CD4-positive, alpha-beta T cell (primary cell): ENCODE measurements at regions not wholly inside any gene's neighbourhood (a gene's known extent, or its start where the extent isn't known, plus 50 kb on each side); places are given as distances from the start of the nearest gene placed in this dataset.

Experiments used
- ATAC-seq: fragments of 200-7000 bp; cut with Tn5 transposase; one replicate; pipeline ENCODE4 v1.10.0; 2022; ENCODE audit warnings: mild to moderate bottlenecking; ENCODE audit not compliant: poor library complexity
- CTCF ChIA-PET: fragments of 350-600 bp; sonication (Branson Sonifier 250); formaldehyde crosslinking; loops from one replicate; lab custom pipeline; 2021; ENCODE audit warnings: antibody characterized with exemption, inconsistent platforms; lab: Charles Lee
- POLR2A ChIA-PET: fragments of 350-600 bp; sonication (Branson Sonifier 250); formaldehyde crosslinking; loops from one replicate; lab custom pipeline; 2021; ENCODE audit warnings: antibody characterized with exemption, inconsistent platforms; lab: Charles Lee
- DNase-seq, 14 experiments: peaks; one replicate each; pipeline ENCODE4 v3.0.0-alpha.2; 2013 to 2020; ENCODE audit warnings: mixed read lengths in 2 of 14
- H3K27ac ChIP-seq, 2 donors: one replicate each; pipeline versions ENCODE4 v1.5.1 to v1.7.0; 2013; ENCODE audit warnings: low read length in 2 of 2, low read depth in 1 of 2, mild to moderate bottlenecking in 1 of 2
- H3K27me3 ChIP-seq, 2 experiments: 1 replicate in 1 of 2; 2 replicates in 1 of 2; pipeline versions ENCODE4 v1.6.1 to v1.7.0; 2013; ENCODE audit warnings: low read length in 2 of 2, control low read depth in 1 of 2, mild to moderate bottlenecking in 1 of 2, moderate library complexity in 1 of 2; ENCODE audit not compliant: insufficient read depth in 2 of 2, control insufficient read depth in 1 of 2
- H3K36me3 ChIP-seq: one replicate; pipeline ENCODE4 v1.6.1; 2013; ENCODE audit warnings: low read length, control low read depth; ENCODE audit not compliant: insufficient read depth
- H3K4me1 ChIP-seq: one replicate; pipeline ENCODE4 v1.6.1; 2013; ENCODE audit warnings: low read length, control low read depth; ENCODE audit not compliant: insufficient read depth
- H3K4me3 ChIP-seq: one replicate; pipeline ENCODE4 v1.5.1; 2013; ENCODE audit warnings: mild to moderate bottlenecking, low read length, moderate library complexity
- H3K9me3 ChIP-seq, 2 experiments: 1 replicate in 1 of 2; 2 replicates in 1 of 2; pipeline versions ENCODE4 v1.6.1 to v1.7.0; 2013; ENCODE audit warnings: low read length in 2 of 2, mild to moderate bottlenecking in 2 of 2, control low read depth in 1 of 2, moderate library complexity in 1 of 2; ENCODE audit not compliant: control insufficient read depth in 1 of 2, insufficient read depth in 1 of 2
- H3K27ac Mint-ChIP-seq: one replicate; pipeline ENCODE4 v1.8.0; 2020; ENCODE audit warnings: mixed read lengths
- H3K27me3 Mint-ChIP-seq: one replicate; pipeline ENCODE4 v1.8.0; 2021; ENCODE audit warnings: mixed read lengths
- H3K36me3 Mint-ChIP-seq: one replicate; pipeline ENCODE4 v1.8.0; 2021; ENCODE audit warnings: low read depth, mixed read lengths
- H3K4me1 Mint-ChIP-seq: one replicate; pipeline ENCODE4 v1.8.0; 2021; ENCODE audit warnings: low read depth, mixed read lengths
- H3K4me3 Mint-ChIP-seq: one replicate; pipeline ENCODE4 v1.8.0; 2020; ENCODE audit warnings: mild to moderate bottlenecking, mixed read lengths
- H3K9me3 Mint-ChIP-seq: one replicate; pipeline ENCODE4 v1.8.0; 2020; ENCODE audit warnings: mixed read lengths
- intact Hi-C, 2 experiments: fragments of 100-400 bp; cut with DNase I in 1 of 2; cut with micrococcal nuclease in 1 of 2; formaldehyde crosslinking; loops; one replicate each; pipeline versions ENCODE4 v1.15.1 to v1.9.0; 2023 to 2025; cut with DNase I, micrococcal nuclease
- TF ChIP-seq, protein P1 (sequence below): fragments of 200-600 bp; IDR thresholded peaks from one replicate; pipeline ENCODE4 v1.8.0; 2022; ENCODE audit warnings: antibody characterized with exemption, mild to moderate bottlenecking

DNA sequence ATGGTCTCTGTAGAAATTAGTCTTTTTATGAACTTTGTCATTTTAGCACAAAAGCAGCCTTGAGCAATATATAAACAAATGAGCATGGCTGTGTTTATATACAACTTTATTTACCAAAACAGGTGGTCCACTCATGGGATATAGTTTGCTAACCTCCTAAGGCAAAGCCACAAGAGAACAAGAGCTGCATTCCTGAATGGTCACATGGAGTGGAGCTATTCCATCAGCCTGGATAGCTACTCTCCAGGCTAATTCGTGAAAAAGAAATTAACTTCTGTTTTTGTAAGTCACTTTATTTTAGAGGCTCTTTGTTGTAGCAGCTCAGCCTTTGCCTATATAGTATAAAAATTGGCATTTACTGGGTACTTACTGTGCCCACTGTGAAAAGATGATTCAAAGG is 163.3 kb upstream of the FAM78B start:
- intact Hi-C loops = no loop called here
- ATAC-seq = no peak

DNA sequence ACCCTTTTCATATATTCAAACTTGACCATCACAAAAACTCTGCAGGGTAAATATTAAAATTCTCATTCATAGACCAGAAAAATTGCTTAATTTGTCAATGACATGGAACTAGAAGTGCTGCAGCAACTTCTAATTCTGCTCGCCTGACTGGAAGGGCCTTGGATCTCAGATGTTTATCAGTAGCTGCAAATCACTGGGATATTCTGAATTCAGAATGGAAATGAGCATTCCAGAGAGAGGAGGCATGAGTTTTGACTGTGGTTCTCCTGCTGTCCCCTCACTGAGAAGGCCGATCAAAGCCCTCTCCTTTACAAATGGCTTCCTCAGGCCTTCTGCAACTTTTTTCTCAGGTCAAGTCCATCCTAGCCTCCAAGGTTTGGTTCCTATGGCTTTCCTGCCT is 171.3 kb upstream of the FAM78B start:
- no peak for ATAC-seq
- Mint-ChIP-seq H3K9me3 (no peaks in the 10 kb centered on the region), H3K27ac (no peak overlapping the region), H3K27me3 (peaks cover 9% of the 10 kb centered on the region), H3K4me1 (no peaks in the 10 kb centered on the region), H3K36me3 (no peaks in the 10 kb centered on the region), H3K4me3 (no peak overlapping the region)
- Histone ChIP-seq H3K4me3 (no peak overlapping the region), H3K9me3 (peaks cover 0 to 2% of the 10 kb centered on the region in 2 experiments), H3K27ac (no peak overlapping the region), H3K27me3 (no peaks in the 10 kb centered on the region), H3K36me3 (no peaks in the 10 kb centered on the region), H3K4me1 (no peaks in the 10 kb centered on the region)
- TF ChIP-seq, protein P1, sequence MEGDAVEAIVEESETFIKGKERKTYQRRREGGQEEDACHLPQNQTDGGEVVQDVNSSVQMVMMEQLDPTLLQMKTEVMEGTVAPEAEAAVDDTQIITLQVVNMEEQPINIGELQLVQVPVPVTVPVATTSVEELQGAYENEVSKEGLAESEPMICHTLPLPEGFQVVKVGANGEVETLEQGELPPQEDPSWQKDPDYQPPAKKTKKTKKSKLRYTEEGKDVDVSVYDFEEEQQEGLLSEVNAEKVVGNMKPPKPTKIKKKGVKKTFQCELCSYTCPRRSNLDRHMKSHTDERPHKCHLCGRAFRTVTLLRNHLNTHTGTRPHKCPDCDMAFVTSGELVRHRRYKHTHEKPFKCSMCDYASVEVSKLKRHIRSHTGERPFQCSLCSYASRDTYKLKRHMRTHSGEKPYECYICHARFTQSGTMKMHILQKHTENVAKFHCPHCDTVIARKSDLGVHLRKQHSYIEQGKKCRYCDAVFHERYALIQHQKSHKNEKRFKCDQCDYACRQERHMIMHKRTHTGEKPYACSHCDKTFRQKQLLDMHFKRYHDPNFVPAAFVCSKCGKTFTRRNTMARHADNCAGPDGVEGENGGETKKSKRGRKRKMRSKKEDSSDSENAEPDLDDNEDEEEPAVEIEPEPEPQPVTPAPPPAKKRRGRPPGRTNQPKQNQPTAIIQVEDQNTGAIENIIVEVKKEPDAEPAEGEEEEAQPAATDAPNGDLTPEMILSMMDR = no peak
- no peak for DNase-seq
- intact Hi-C loops = no loop called here
- ChIA-PET POLR2A (no interaction called here), CTCF (no interaction called here)

More for the DNA sequence above, 163.3 kb upstream of the FAM78B start:
- ChIA-PET CTCF (no interaction called here), POLR2A (no interaction called here)
- H3K4me3 ChIP-seq = no peak overlapping the region
- TF ChIP-seq, protein P1 = no peak
- H3K4me3 Mint-ChIP-seq = no peak overlapping the region
- no peaks in the 10 kb centered on the region for H3K4me1 Mint-ChIP-seq
- no peak for DNase-seq
- H3K27ac Mint-ChIP-seq = no peak overlapping the region
- H3K36me3 Mint-ChIP-seq = no peaks in the 10 kb centered on the region
- no peaks in the 10 kb centered on the region for H3K36me3 ChIP-seq
- no peaks in the 10 kb centered on the region for H3K27me3 ChIP-seq
- no peak overlapping the region for H3K27ac ChIP-seq
- peaks cover 13% of the 10 kb centered on the region for H3K27me3 Mint-ChIP-seq
- no peaks in the 10 kb centered on the region for H3K4me1 ChIP-seq
- no peaks in the 10 kb centered on the region for H3K9me3 ChIP-seq
- no peaks in the 10 kb centered on the region for H3K9me3 Mint-ChIP-seq

- H3K36me3 ChIP-seq = no peaks in the 10 kb centered on the region
- DNase-seq (no peak), ATAC-seq (no peak)
- intact Hi-C loops = no loop called here
- H3K4me3 Mint-ChIP-seq = no peak overlapping the region
- CTCF ChIA-PET = no interaction called here
- H3K4me1 Mint-ChIP-seq = no peaks in the 10 kb centered on the region
- H3K9me3 Mint-ChIP-seq = no peaks in the 10 kb centered on the region
- no peaks in the 10 kb centered on the region for H3K27me3 ChIP-seq
- POLR2A ChIA-PET = no interaction called here
- no peaks in the 10 kb centered on the region for H3K27me3 Mint-ChIP-seq
- no peak overlapping the region for H3K4me3 ChIP-seq
- H3K36me3 Mint-ChIP-seq = no peaks in the 10 kb centered on the region
- no peak overlapping the region for H3K27ac ChIP-seq
- TF ChIP-seq, protein P1 = no peak
- H3K4me1 ChIP-seq = no peaks in the 10 kb centered on the region
- peaks cover 0 to 5% of the 10 kb centered on the region in 2 experiments for H3K9me3 ChIP-seq
- H3K27ac Mint-ChIP-seq = no peak overlapping the region
These were observed 173.9 kb upstream of the FAM78B start for GRCh38 chr1:166340709-166341108.
